ENCODE measurements at regions not wholly inside any gene's neighbourhood (a gene's known extent, or its start where the extent isn't known, plus 50 kb on each side); places are given as distances from the start of the nearest gene placed in this dataset.

GRCh38 chr11:69906453-69906907 lies 87.3 kb upstream of the FGF3 start:
- TF ChIP-seq CTCF (IDR thresholded peaks at IDR 0.05) (no peak), POLR2A (IDR thresholded peaks at IDR 0.05) (no peak), EP300 (IDR thresholded peaks at IDR 0.05) (no peak), POLR2AphosphoS5 (IDR thresholded peaks at IDR 0.05) (no peak)

Measured in sigmoid colon (tissue), 4 donors.